HCT116 (cell line): ENCODE measurements at regions not wholly inside any gene's neighbourhood (a gene's known extent, or its start where the extent isn't known, plus 50 kb on each side); places are given as distances from the start of the nearest gene placed in this dataset.

Source experiments
- ATAC-seq: fragments of 200-7000 bp; cut with Tn5 transposase; 2 replicates; pipeline ENCODE4 v1.9.1; 2020; ENCODE audit warnings: mild to moderate bottlenecking, moderate library complexity
- BruUV-seq: library from RNA; stranded (reverse); fragments of 400-500 nt; replicated peaks from 2 replicates; lab custom pipeline; 2021; lab: Mats Ljungman, UMichigan
- CTCF ChIA-PET: fragments of 300-600 bp; sonication (Branson Sonifier 250); formaldehyde crosslinking; loops from one replicate; lab custom pipeline; 2021; ENCODE audit warnings: antibody characterized with exemption; lab: Charles Lee
- POLR2A ChIA-PET: fragments of 300-600, 350-600 bp; sonication (Branson Sonifier 250); formaldehyde crosslinking; loops from one replicate; lab custom pipeline; 2021; ENCODE audit warnings: antibody characterized with exemption; lab: Charles Lee
- RAD21 ChIA-PET, 2 experiments: fragments of 300-600 bp; sonication (Branson Sonifier 250); formaldehyde crosslinking; loops; one replicate each; lab custom pipeline; 2023; ENCODE audit warnings: low total read pairs in 2 of 2; ENCODE audit not compliant: uncharacterized antibody in 2 of 2, unreplicated experiment in 2 of 2, low non-redundant PET in 1 of 2; lab: Charles Lee
- DNase-seq: peaks from one replicate; pipeline ENCODE4 v3.0.0-alpha.2; 2010; ENCODE audit warnings: low read depth, low spot score
- H2AFZ ChIP-seq: fragments of 200-600 bp; shearing (Covaris generic), sonication (generic); 2 replicates; pipeline ENCODE4 v1.6.1; 2017; ENCODE audit warnings: low read depth, mixed run types, mixed read lengths, antibody characterized with exemption, low read length; ENCODE audit not compliant: poor library complexity, severe bottlenecking
- H3K27ac ChIP-seq: 2 replicates; pipeline ENCODE4 v1.5.1; 2012; ENCODE audit warnings: low read depth, low read length
- H3K27me3 ChIP-seq: fragments of 200-600 bp; sonication (generic); 2 replicates; pipeline ENCODE4 v1.6.1; 2016; ENCODE audit warnings: mixed run types, low read length, mixed read lengths; ENCODE audit not compliant: insufficient read depth
- H3K36me3 ChIP-seq, 2 experiments: fragments of 200-500 bp in 1 of 2; fragments of 200-600 bp in 1 of 2; sonication (Bioruptor generic) in 1 of 2; sonication (generic) in 1 of 2; 2 replicates each; pipeline versions ENCODE4 v1.5.1 to v1.6.1; 2014 to 2016; ENCODE audit warnings: low read length in 2 of 2, inconsistent platforms in 1 of 2, mixed read lengths in 1 of 2, mixed run types in 1 of 2; ENCODE audit not compliant: insufficient read depth in 2 of 2, control insufficient read depth in 1 of 2
- H3K4me1 ChIP-seq, 2 experiments: fragments of 200-600 bp in 1 of 2; sonication (generic) in 1 of 2; 2 replicates each; pipeline versions ENCODE4 v1.5.1 to v1.6.1; 2012 to 2017; ENCODE audit warnings: low read length in 2 of 2, inconsistent platforms in 1 of 2, mild to moderate bottlenecking in 1 of 2, mixed read lengths in 1 of 2, mixed run types in 1 of 2, moderate library complexity in 1 of 2; ENCODE audit not compliant: insufficient read depth in 2 of 2, control insufficient read depth in 1 of 2
- H3K4me2 ChIP-seq: fragments of 200-600 bp; sonication (generic); 2 replicates; pipeline ENCODE4 v1.6.1; 2017; ENCODE audit warnings: mixed run types, low read length, mixed read lengths
- H3K4me3 ChIP-seq, 2 experiments: fragments of 200-600 bp in 1 of 2; sonication (generic) in 1 of 2; replicated peaks in 1 of 2; 2 replicates each; pipeline ENCODE4 v1.5.1; 2011 to 2016; ENCODE audit warnings: low read length in 2 of 2, control low read depth in 1 of 2, low read depth in 1 of 2, mild to moderate bottlenecking in 1 of 2, mixed read lengths in 1 of 2, mixed run types in 1 of 2
- H3K79me2 ChIP-seq: fragments of 200-600 bp; sonication (generic); 2 replicates; pipeline ENCODE4 v1.6.1; 2017; ENCODE audit warnings: mild to moderate bottlenecking, mixed run types, low read length, moderate library complexity, mixed read lengths; ENCODE audit not compliant: insufficient read depth
- H3K9ac ChIP-seq: fragments of 200-600 bp; sonication (generic); 2 replicates; pipeline ENCODE4 v1.6.1; 2016; ENCODE audit warnings: low read length, mixed read lengths
- H3K9me2 ChIP-seq: fragments of 200-600 bp; sonication (generic), shearing (Covaris generic); 2 replicates; pipeline ENCODE4 v1.6.1; 2017; ENCODE audit warnings: mixed run types, mild to moderate bottlenecking, moderate library complexity; ENCODE audit not compliant: insufficient read depth
- H3K9me3 ChIP-seq, 2 experiments: fragments of 200-500 bp in 1 of 2; fragments of 200-600 bp in 1 of 2; sonication (Bioruptor generic) in 1 of 2; sonication (generic) in 1 of 2; 2 replicates each; pipeline ENCODE4 v1.6.1; 2014 to 2017; ENCODE audit warnings: low read length in 2 of 2, mixed read lengths in 2 of 2, inconsistent platforms in 1 of 2, low read depth in 1 of 2, mild to moderate bottlenecking in 1 of 2, mixed run types in 1 of 2, moderate library complexity in 1 of 2; ENCODE audit not compliant: control insufficient read depth in 1 of 2, insufficient read depth in 1 of 2
- H4K20me1 ChIP-seq: fragments of 200-600 bp; sonication (generic), shearing (Covaris generic); 2 replicates; pipeline ENCODE4 v1.6.1; 2017; ENCODE audit warnings: mixed run types, mild to moderate bottlenecking, moderate library complexity; ENCODE audit not compliant: insufficient read depth
- CEBPB ChIP-seq: IDR thresholded peaks from 2 replicates; pipeline ENCODE4 v1.6.1; 2012; ENCODE audit warnings: low read depth
- FOSL1 ChIP-seq: IDR thresholded peaks from 2 replicates; pipeline ENCODE4 v1.6.1; 2012; ENCODE audit warnings: low read depth
- JUND ChIP-seq: IDR thresholded peaks from 2 replicates; pipeline ENCODE4 v1.6.1; 2012
- POLR2A ChIP-seq: IDR thresholded peaks from 2 replicates; pipeline ENCODE4 v1.7.0; 2011; ENCODE audit warnings: borderline replicate concordance; ENCODE audit not compliant: insufficient read depth, insufficient read length; ENCODE audit errors: extremely low read depth
- RAD21 ChIP-seq: IDR thresholded peaks from 2 replicates; pipeline ENCODE4 v1.6.1; 2012; ENCODE audit warnings: low read depth, mild to moderate bottlenecking
- SIN3A ChIP-seq: IDR thresholded peaks from 2 replicates; pipeline ENCODE4 v1.6.1; 2012; ENCODE audit warnings: low read depth
- SRF ChIP-seq: IDR thresholded peaks from 2 replicates; pipeline ENCODE4 v1.6.1; 2012; ENCODE audit warnings: low read depth
- ZNF274 ChIP-seq: fragments of 200-500 bp; sonication (Bioruptor generic); IDR thresholded peaks from 2 replicates; pipeline ENCODE4 v1.6.1; 2014; ENCODE audit warnings: mild to moderate bottlenecking, low read depth, low read length, inconsistent platforms
- intact Hi-C: fragments of 100-400 bp; cut with micrococcal nuclease; formaldehyde crosslinking; loops from 2 replicates; pipeline ENCODE4 v1.10.0; 2022
- TF ChIP-seq, protein P1 (sequence below), 3 experiments: fragments of 200-600 bp in 1 of 3; sonication (generic) in 1 of 3; IDR thresholded peaks in 2 of 3; conservative IDR thresholded peaks in 1 of 3; 2 replicates each; pipeline ENCODE4 v1.5.1; 2012 to 2017; ENCODE audit warnings: low read depth in 2 of 3, low read length in 2 of 3, antibody characterized with exemption in 1 of 3, borderline replicate concordance in 1 of 3, control low read depth in 1 of 3, mild to moderate bottlenecking in 1 of 3, mixed read lengths in 1 of 3, mixed run types in 1 of 3, moderate library complexity in 1 of 3; ENCODE audit not compliant: insufficient read depth in 1 of 3
- TF ChIP-seq, protein P2 (sequence below): IDR thresholded peaks from 2 replicates; pipeline ENCODE4 v1.6.1; 2012; ENCODE audit warnings: low read depth

DNA sequence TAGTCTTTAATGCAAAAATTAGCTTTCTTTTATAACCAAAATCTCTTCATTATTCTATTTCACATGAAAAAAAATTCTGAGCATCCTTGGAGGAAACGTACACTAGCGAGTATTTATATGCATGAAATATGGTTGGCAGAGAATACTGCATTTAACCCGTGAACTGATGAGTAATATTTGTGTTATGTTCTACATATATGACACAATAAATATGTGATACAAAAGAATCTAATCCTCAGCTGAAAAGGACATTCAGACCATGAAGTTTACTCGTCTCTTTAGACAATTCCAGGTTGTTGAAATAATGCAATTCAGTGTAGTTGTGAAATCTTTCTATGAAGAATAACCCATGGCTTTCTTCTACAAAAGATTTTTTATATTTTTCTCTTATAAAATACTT is 524.8 kb upstream of the MAN1A1 start:
- ChIA-PET RAD21 (no interaction called here), POLR2A (no interaction called here), CTCF (no interaction called here)
- Histone ChIP-seq H3K4me1 (no peaks in the 10 kb centered on the region), H3K9me3 (no peaks in the 10 kb centered on the region), H3K27me3 (no peaks in the 10 kb centered on the region), H3K4me2 (no peak overlapping the region), H3K27ac (no peak overlapping the region), H3K4me3 (no peak overlapping the region), H3K36me3 (no peaks in the 10 kb centered on the region), H3K9me2 (no peaks in the 10 kb centered on the region), H2AFZ (no peak overlapping the region), H3K9ac (no peak overlapping the region), H3K79me2 (no peaks in the 10 kb centered on the region), H4K20me1 (no peaks in the 10 kb centered on the region)
- no peak for DNase-seq
- intact Hi-C loops = no loop called here
- ATAC-seq = no peak
- BruUV-seq = no TSS peak
- TF ChIP-seq ZNF274 = no peak
- TF ChIP-seq JUND = no peak
- TF ChIP-seq POLR2A = no peak
- TF ChIP-seq CEBPB = no peak
- TF ChIP-seq, protein P1, sequence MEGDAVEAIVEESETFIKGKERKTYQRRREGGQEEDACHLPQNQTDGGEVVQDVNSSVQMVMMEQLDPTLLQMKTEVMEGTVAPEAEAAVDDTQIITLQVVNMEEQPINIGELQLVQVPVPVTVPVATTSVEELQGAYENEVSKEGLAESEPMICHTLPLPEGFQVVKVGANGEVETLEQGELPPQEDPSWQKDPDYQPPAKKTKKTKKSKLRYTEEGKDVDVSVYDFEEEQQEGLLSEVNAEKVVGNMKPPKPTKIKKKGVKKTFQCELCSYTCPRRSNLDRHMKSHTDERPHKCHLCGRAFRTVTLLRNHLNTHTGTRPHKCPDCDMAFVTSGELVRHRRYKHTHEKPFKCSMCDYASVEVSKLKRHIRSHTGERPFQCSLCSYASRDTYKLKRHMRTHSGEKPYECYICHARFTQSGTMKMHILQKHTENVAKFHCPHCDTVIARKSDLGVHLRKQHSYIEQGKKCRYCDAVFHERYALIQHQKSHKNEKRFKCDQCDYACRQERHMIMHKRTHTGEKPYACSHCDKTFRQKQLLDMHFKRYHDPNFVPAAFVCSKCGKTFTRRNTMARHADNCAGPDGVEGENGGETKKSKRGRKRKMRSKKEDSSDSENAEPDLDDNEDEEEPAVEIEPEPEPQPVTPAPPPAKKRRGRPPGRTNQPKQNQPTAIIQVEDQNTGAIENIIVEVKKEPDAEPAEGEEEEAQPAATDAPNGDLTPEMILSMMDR (IDR thresholded peaks at IDR 0.05 in 2 of 3, conservative IDR thresholded peaks at IDR 0.05 in 1 of 3; ENCODE audit: borderline replicate concordance in 1 of 3, insufficient read depth in 1 of 3, low read depth in 2 of 3, low read length in 2 of 3) = no peak
- no peak for TF ChIP-seq SIN3A
- TF ChIP-seq, all 23 proteins: peak for 0

DNA sequence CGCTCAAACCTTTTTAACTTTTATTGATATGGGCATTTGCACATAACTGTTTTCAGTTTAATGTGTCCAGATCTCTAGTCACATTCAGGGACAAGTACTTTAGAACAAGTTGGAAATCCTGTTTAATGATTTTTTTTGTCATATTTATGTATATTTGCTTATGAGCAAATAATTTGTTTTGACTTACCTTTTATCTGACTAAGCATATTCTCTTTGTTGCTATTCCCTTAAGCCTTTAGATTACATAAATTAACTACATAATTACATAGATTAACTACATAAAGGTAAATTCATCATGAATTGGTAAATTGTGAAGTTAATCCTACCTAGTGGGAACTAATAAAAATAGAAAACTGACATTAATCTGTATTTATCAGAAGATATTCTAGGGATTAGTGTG is 523.5 kb upstream of the MAN1A1 start:
- H4K20me1 ChIP-seq = no peaks in the 10 kb centered on the region
- POLR2A ChIA-PET = no interaction called here
- H3K9me3 ChIP-seq = no peaks in the 10 kb centered on the region
- H3K27ac ChIP-seq = no peak overlapping the region
- no peaks in the 10 kb centered on the region for H3K27me3 ChIP-seq
- H3K9ac ChIP-seq = no peak overlapping the region
- H3K79me2 ChIP-seq = no peaks in the 10 kb centered on the region
- no peaks in the 10 kb centered on the region for H3K36me3 ChIP-seq
- TF ChIP-seq, protein P2, sequence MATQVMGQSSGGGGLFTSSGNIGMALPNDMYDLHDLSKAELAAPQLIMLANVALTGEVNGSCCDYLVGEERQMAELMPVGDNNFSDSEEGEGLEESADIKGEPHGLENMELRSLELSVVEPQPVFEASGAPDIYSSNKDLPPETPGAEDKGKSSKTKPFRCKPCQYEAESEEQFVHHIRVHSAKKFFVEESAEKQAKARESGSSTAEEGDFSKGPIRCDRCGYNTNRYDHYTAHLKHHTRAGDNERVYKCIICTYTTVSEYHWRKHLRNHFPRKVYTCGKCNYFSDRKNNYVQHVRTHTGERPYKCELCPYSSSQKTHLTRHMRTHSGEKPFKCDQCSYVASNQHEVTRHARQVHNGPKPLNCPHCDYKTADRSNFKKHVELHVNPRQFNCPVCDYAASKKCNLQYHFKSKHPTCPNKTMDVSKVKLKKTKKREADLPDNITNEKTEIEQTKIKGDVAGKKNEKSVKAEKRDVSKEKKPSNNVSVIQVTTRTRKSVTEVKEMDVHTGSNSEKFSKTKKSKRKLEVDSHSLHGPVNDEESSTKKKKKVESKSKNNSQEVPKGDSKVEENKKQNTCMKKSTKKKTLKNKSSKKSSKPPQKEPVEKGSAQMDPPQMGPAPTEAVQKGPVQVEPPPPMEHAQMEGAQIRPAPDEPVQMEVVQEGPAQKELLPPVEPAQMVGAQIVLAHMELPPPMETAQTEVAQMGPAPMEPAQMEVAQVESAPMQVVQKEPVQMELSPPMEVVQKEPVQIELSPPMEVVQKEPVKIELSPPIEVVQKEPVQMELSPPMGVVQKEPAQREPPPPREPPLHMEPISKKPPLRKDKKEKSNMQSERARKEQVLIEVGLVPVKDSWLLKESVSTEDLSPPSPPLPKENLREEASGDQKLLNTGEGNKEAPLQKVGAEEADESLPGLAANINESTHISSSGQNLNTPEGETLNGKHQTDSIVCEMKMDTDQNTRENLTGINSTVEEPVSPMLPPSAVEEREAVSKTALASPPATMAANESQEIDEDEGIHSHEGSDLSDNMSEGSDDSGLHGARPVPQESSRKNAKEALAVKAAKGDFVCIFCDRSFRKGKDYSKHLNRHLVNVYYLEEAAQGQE = no peak
- TF ChIP-seq SRF (no peak), RAD21 (no peak), FOSL1 (no peak)
- TF ChIP-seq, all 23 proteins: peak for 0
- Histone ChIP-seq H3K4me3 (no peak overlapping the region), H3K4me2 (no peak overlapping the region), H2AFZ (no peak overlapping the region), H3K9me2 (no peaks in the 10 kb centered on the region), H3K4me1 (no peaks in the 10 kb centered on the region)
- BruUV-seq = no TSS peak
- ATAC-seq = no peak
- intact Hi-C loops = no loop called here
- no peak for DNase-seq
- ChIA-PET CTCF (no interaction called here), RAD21 (no interaction called here)
